Tibial artery (tissue), 4 donors: ENCODE measurements at regions not wholly inside any gene's neighbourhood (a gene's known extent, or its start where the extent isn't known, plus 50 kb on each side); places are given as distances from the start of the nearest gene placed in this dataset.
"Not testable (repeated sequence)": the region's sequence is repeated elsewhere in the genome, so short reads cannot be mapped to it uniquely, and the experiment has no call there.

Experiments
- DNase-seq, 2 donors: peaks; one replicate each; pipeline ENCODE4 v3.0.0-alpha.2; 2019
- H3K27ac ChIP-seq, 2 donors: fragments of 200-600 bp; sonication (generic) in 1 of 2; 1 replicate in 1 of 2; 2 replicates in 1 of 2; pipeline ENCODE4 v1.5.1; 2018 to 2019; ENCODE audit warnings: mild to moderate bottlenecking in 1 of 2
- H3K27me3 ChIP-seq, 2 donors: fragments of 200-600 bp; sonication (generic) in 1 of 2; one replicate each; pipeline versions ENCODE4 v1.5.1 to v1.6.0; 2016 to 2019
- H3K36me3 ChIP-seq, 3 donors: fragments of 200-600 bp; sonication (generic) in 2 of 3; one replicate each; pipeline ENCODE4 v1.5.1; 2016 to 2019; ENCODE audit warnings: mild to moderate bottlenecking in 2 of 3
- H3K4me1 ChIP-seq, 4 donors: fragments of 200-600 bp; sonication (generic) in 2 of 4; 1 replicate in 3 of 4; 2 replicates in 1 of 4; pipeline ENCODE4 v1.5.1; 2016 to 2019
- H3K4me3 ChIP-seq, 2 donors: fragments of 200-600 bp; sonication (generic) in 1 of 2; 1 replicate in 1 of 2; 2 replicates in 1 of 2; pipeline ENCODE4 v1.5.1; 2018 to 2019; ENCODE audit warnings: mild to moderate bottlenecking in 2 of 2
- H3K9me3 ChIP-seq, 3 donors: fragments of 200-600 bp; sonication (generic) in 1 of 3; one replicate each; pipeline ENCODE4 v1.5.1; 2016 to 2019
- CTCF ChIP-seq, 2 experiments: fragments of 200-600 bp in 1 of 2; fragments of 450-650 bp in 1 of 2; IDR thresholded peaks; one replicate each; pipeline ENCODE4 v1.5.1; 2017 to 2019; ENCODE audit warnings: antibody characterized with exemption in 2 of 2, mild to moderate bottlenecking in 1 of 2, moderate library complexity in 1 of 2
- intact Hi-C: fragments of 100-400 bp; cut with DNase I; formaldehyde crosslinking; loops from one replicate; pipeline ENCODE4 v1.15.0; 2023; ENCODE audit warnings: low total_unique reads

- intact Hi-C loops: no loop called here
- TF ChIP-seq CTCF (IDR thresholded peaks at IDR 0.05): no peak
Measured at GRCh38 chr2:8442833-8443486, 238.9 kb upstream of the ID2 start.

GRCh38 chr2:8445580-8445979, 236.3 kb upstream of the ID2 start:
- TF ChIP-seq CTCF (IDR thresholded peaks at IDR 0.05): no peak
- Histone ChIP-seq H3K4me1 (no peaks in the 10 kb centered on the region), H3K27me3 (no peaks in the 10 kb centered on the region), H3K4me3 (no peak overlapping the region), H3K27ac (no peak overlapping the region), H3K36me3 (no peaks in the 10 kb centered on the region), H3K9me3 (no peaks in the 10 kb centered on the region)
- no peak for DNase-seq
- intact Hi-C loops: no loop called here

More at GRCh38 chr2:8442833-8443486, 238.9 kb upstream of the ID2 start:
- Histone ChIP-seq H3K27me3 (no peaks in the 10 kb centered on the region), H3K4me1 (peaks cover 0 to 11% (median 0%) of the 10 kb centered on the region in 4 donors), H3K27ac (no peak overlapping the region), H3K9me3 (no peaks in the 10 kb centered on the region), H3K4me3 (no peak overlapping the region), H3K36me3 (no peaks in the 10 kb centered on the region)
- no peak for DNase-seq

- DNase-seq, H3K36me3 ChIP-seq, H3K9me3 ChIP-seq, H3K4me3 ChIP-seq, H3K27ac ChIP-seq, H3K4me1 ChIP-seq, H3K27me3 ChIP-seq, intact Hi-C loops: not testable (repeated sequence)
Measured at GRCh38 chr2:8446751-8447150, 235.1 kb upstream of the ID2 start.

- H3K27me3 ChIP-seq: no peaks in the 10 kb centered on the region
- intact Hi-C loops: no loop called here
- no peak overlapping the region for H3K27ac ChIP-seq
- DNase-seq: no peak
- H3K9me3 ChIP-seq: no peaks in the 10 kb centered on the region
- no peak for TF ChIP-seq CTCF (IDR thresholded peaks at IDR 0.05)
- no peaks in the 10 kb centered on the region for H3K36me3 ChIP-seq
- no peak overlapping the region for H3K4me3 ChIP-seq
- no peaks in the 10 kb centered on the region for H3K4me1 ChIP-seq
Measured at GRCh38 chr2:8447610-8448221, 234.1 kb upstream of the ID2 start.

GRCh38 chr2:8448824-8449556, 232.9 kb upstream of the ID2 start:
- no peak overlapping the region for H3K4me3 ChIP-seq
- no peak for DNase-seq
- H3K27me3 ChIP-seq: no peaks in the 10 kb centered on the region
- no peaks in the 10 kb centered on the region for H3K9me3 ChIP-seq
- intact Hi-C loops: no loop called here
- no peak overlapping the region for H3K27ac ChIP-seq
- H3K4me1 ChIP-seq: no peaks in the 10 kb centered on the region
- TF ChIP-seq CTCF (IDR thresholded peaks at IDR 0.05): no peak
- no peaks in the 10 kb centered on the region for H3K36me3 ChIP-seq

GRCh38 chr2:8451273-8451672, 230.6 kb upstream of the ID2 start:
- peaks cover 0 to 7% of the 10 kb centered on the region in 2 donors for H3K27me3 ChIP-seq

More at GRCh38 chr2:8451273-8451672, 230.6 kb upstream of the ID2 start:
- Histone ChIP-seq H3K36me3 (no peaks in the 10 kb centered on the region), H3K27ac (no peak overlapping the region), H3K9me3 (no peaks in the 10 kb centered on the region), H3K4me1 (no peaks in the 10 kb centered on the region), H3K4me3 (no peak overlapping the region)
- no peak for TF ChIP-seq CTCF (IDR thresholded peaks at IDR 0.05)
- intact Hi-C loops: no loop called here
- DNase-seq: no peak
